K562 (cell line): ENCODE measurements at regions not wholly inside any gene's neighbourhood (a gene's known extent, or its start where the extent isn't known, plus 50 kb on each side); places are given as distances from the start of the nearest gene placed in this dataset.

Source experiments
- ATAC-seq: fragments of 200-7000 bp; cut with Tn5 transposase; 3 replicates; pipeline ENCODE4 v1.9.1; 2020; ENCODE audit warnings: moderate library complexity
- BruUV-seq: library from RNA; stranded (reverse); fragments of 400-500 nt; replicated peaks from 2 replicates; lab custom pipeline; 2021; lab: Mats Ljungman, UMichigan
- CTCF ChIA-PET: fragments of 300-600 bp; formaldehyde crosslinking; extraction: SDS; loops from one replicate; lab custom pipeline; 2021; ENCODE audit warnings: low intra/inter-chr PET ratio; lab: Yijun Ruan, JAX
- POLR2A ChIA-PET: fragments of 300-600, 350-650 bp; sonication (Branson Sonifier 250); formaldehyde crosslinking; extraction: SDS; loops from one replicate; lab custom pipeline; 2021; ENCODE audit warnings: antibody characterized with exemption, inconsistent platforms; lab: Yijun Ruan, JAX
- DNase-seq, 4 experiments: peaks; one replicate each; pipeline versions ENCODE4 v3.0.0 to v3.0.0-alpha.2; 2011 to 2018; ENCODE audit warnings: low spot score in 3 of 4, mixed read lengths in 3 of 4; ENCODE audit errors: extremely low read depth in 1 of 4
- FAIRE-seq: peaks from 2 replicates; lab custom pipeline; 2011; peaks lifted over from hg19 to GRCh38; lab: Jason Lieb, UNC
- H2AFZ ChIP-seq: 2 replicates; pipeline ENCODE4 v1.6.0; 2011; ENCODE audit warnings: low read depth, low read length, control low read depth, inconsistent platforms
- H3K27ac ChIP-seq: fragments of 200-600 bp; 3 replicates; pipeline ENCODE4 v1.8.0; 2011; ENCODE audit warnings: low read depth, mild to moderate bottlenecking, control low read depth, inconsistent platforms, low read length, moderate library complexity, mixed read lengths; ENCODE audit errors: extremely low read depth
- H3K27me3 ChIP-seq, 2 experiments: fragments of 300-600 bp in 1 of 2; 2 replicates in 1 of 2; 3 replicates in 1 of 2; pipeline versions ENCODE4 v1.6.0 to v1.8.0; 2011; ENCODE audit warnings: inconsistent platforms in 2 of 2, low read length in 2 of 2, mild to moderate bottlenecking in 1 of 2, mixed read lengths in 1 of 2, moderate library complexity in 1 of 2; ENCODE audit not compliant: control insufficient read depth in 2 of 2, insufficient read depth in 2 of 2
- H3K36me3 ChIP-seq: fragments of 300-600 bp; 3 replicates; pipeline ENCODE4 v1.8.0; 2011; ENCODE audit warnings: mild to moderate bottlenecking, low read length, inconsistent platforms; ENCODE audit not compliant: control insufficient read depth, insufficient read depth
- H3K4me1 ChIP-seq, 2 experiments: fragments of 200-600 bp in 1 of 2; replicated peaks in 1 of 2; 2 replicates in 1 of 2; 3 replicates in 1 of 2; pipeline versions ENCODE4 v1.5.1 to v1.8.0; 2011; ENCODE audit warnings: inconsistent platforms in 2 of 2, low read length in 2 of 2, mild to moderate bottlenecking in 1 of 2, mixed read lengths in 1 of 2, moderate library complexity in 1 of 2; ENCODE audit not compliant: control insufficient read depth in 2 of 2, insufficient read depth in 2 of 2
- H3K4me2 ChIP-seq: 2 replicates; pipeline ENCODE4 v1.6.1; 2011; ENCODE audit warnings: low read length, control low read depth, inconsistent platforms, mixed read lengths; ENCODE audit not compliant: insufficient read depth
- H3K4me3 ChIP-seq: fragments of 200-600 bp; sonication (generic), shearing (Covaris generic); 2 replicates; pipeline ENCODE4 v1.5.1; 2016; ENCODE audit warnings: control low read depth, inconsistent platforms
- H3K79me2 ChIP-seq: fragments of 200-600 bp; 3 replicates; pipeline ENCODE4 v1.8.0; 2011; ENCODE audit warnings: low read length, inconsistent platforms; ENCODE audit not compliant: control insufficient read depth, insufficient read depth
- H3K9ac ChIP-seq, 2 experiments: 2 replicates each; pipeline versions ENCODE4 v1.6.0 to v1.6.1; 2011; ENCODE audit warnings: low read depth in 2 of 2, low read length in 2 of 2, control low read depth in 1 of 2, inconsistent platforms in 1 of 2, mild to moderate bottlenecking in 1 of 2, mixed read lengths in 1 of 2; ENCODE audit not compliant: insufficient read depth in 1 of 2
- H3K9me1 ChIP-seq: one replicate; pipeline ENCODE4 v1.6.0; 2011; ENCODE audit warnings: inconsistent platforms, mild to moderate bottlenecking, low read length, moderate library complexity; ENCODE audit not compliant: control insufficient read depth, insufficient read depth
- H3K9me3 ChIP-seq: replicated peaks from 2 replicates; pipeline ENCODE4 v1.5.1; 2011; ENCODE audit warnings: low read depth, low read length, inconsistent platforms; ENCODE audit not compliant: control insufficient read depth, insufficient read depth
- H4K20me1 ChIP-seq: replicated peaks from 2 replicates; pipeline ENCODE4 v1.6.1; 2011; ENCODE audit warnings: low read length, inconsistent platforms, mixed read lengths; ENCODE audit not compliant: control insufficient read depth, insufficient read depth
- E2F1 ChIP-seq: sonication (generic); formaldehyde crosslinking; IDR thresholded peaks from 2 replicates; pipeline ENCODE4 v1.8.1; 2023; ENCODE audit warnings: mild to moderate bottlenecking, missing genetic modification reagents, moderate library complexity
- NBN ChIP-seq: fragments of 450-650 bp; IDR thresholded peaks from 2 replicates; pipeline ENCODE4 v1.6.1; 2016; ENCODE audit warnings: low read depth, mild to moderate bottlenecking
- NFIC ChIP-seq: fragments of 450-650 bp; IDR thresholded peaks from 2 replicates; pipeline ENCODE4 v1.6.1; 2017; ENCODE audit warnings: mild to moderate bottlenecking, inconsistent platforms
- NUFIP1 ChIP-seq: fragments of 450-650 bp; IDR thresholded peaks from 2 replicates; pipeline ENCODE4 v1.6.1; 2018; ENCODE audit not compliant: partially characterized antibody
- TRIM25 ChIP-seq: fragments of 450-650 bp; IDR thresholded peaks from 2 replicates; pipeline ENCODE4 v1.7.0; 2016; ENCODE audit warnings: borderline replicate concordance
- ZKSCAN1 ChIP-seq: fragments of 150-350 bp; IDR thresholded peaks from 2 replicates; pipeline ENCODE4 v1.6.1; 2016; ENCODE audit warnings: low read depth, low read length
- ZNF23 ChIP-seq: fragments of 250-450 bp; sonication (Bioruptor Pico); IDR thresholded peaks from 2 replicates; pipeline ENCODE4 v1.4.0; 2020; ENCODE audit warnings: mild to moderate bottlenecking
- ZNF239 ChIP-seq: fragments of 250-450 bp; sonication (Bioruptor Pico); IDR thresholded peaks from 2 replicates; pipeline ENCODE4 v1.4.0; 2020; ENCODE audit warnings: mild to moderate bottlenecking
- WGBS: fragments of 100-300 bp; shearing (Covaris generic); methylation state at CpG from one replicate; pipeline ENCODE4 v1.1.6; 2016; ENCODE audit warnings: low coverage, mixed read lengths; ENCODE audit not compliant: insufficient coverage; ENCODE audit errors: missing lambda C conversion rate; 5-methylcytosine and 5-hydroxymethylcytosine counted together
- in situ Hi-C: fragments of 300-500 bp; cut with MboI; formaldehyde crosslinking; loops from 4 replicates; pipeline ENCODE4 v1.15.0; 2018; ENCODE audit warnings: inconsistent platforms, mixed read lengths
- intact Hi-C: fragments of 100-400 bp; cut with micrococcal nuclease; formaldehyde crosslinking; loops from 2 replicates; pipeline ENCODE4 v1.14.2; 2022

- Histone ChIP-seq H4K20me1 (no peaks in the 10 kb centered on the region), H3K4me2 (no peak overlapping the region), H3K79me2 (no peaks in the 10 kb centered on the region), H3K9ac (no peak overlapping the region)
- FAIRE-seq, result no peak
- ATAC-seq, result no peak
- TF ChIP-seq TRIM25, result no peak
- TF ChIP-seq NUFIP1, result no peak
- TF ChIP-seq NBN, result no peak
- no peak for TF ChIP-seq ZNF239 (CRISPR knock-in tag)
- TF ChIP-seq E2F1 (CRISPR knock-in tag), result no peak
- no peak for TF ChIP-seq NFIC
- TF ChIP-seq ZKSCAN1, result no peak
- no peak for TF ChIP-seq ZNF23 (CRISPR knock-in tag)
- TF ChIP-seq, all 486 proteins: peak for 0
- no peak for DNase-seq
- Histone ChIP-seq H3K36me3 (no peaks in the 10 kb centered on the region), H3K27me3 (no peaks in the 10 kb centered on the region), H3K9me1 (no peaks in the 10 kb centered on the region), H3K4me3 (no peak overlapping the region), H3K27ac (no peak overlapping the region), H2AFZ (no peak overlapping the region), H3K9me3 (no peaks in the 10 kb centered on the region), H3K4me1 (no peaks in the 10 kb centered on the region)
- ChIA-PET POLR2A (no interaction called here), CTCF (no interaction called here)
- intact Hi-C loops, result no loop called here
- WGBS, result 0% methylated on average over 2 of the region's 2 CpGs
- no TSS peak for BruUV-seq
- in situ Hi-C loops, result no loop called here
These were observed 135.1 kb upstream of the ZWINT start for GRCh38 chr10:56496186-56496486.
